HG03520 (cell line): ENCODE measurements at regions not wholly inside any gene's neighbourhood (a gene's known extent, or its start where the extent isn't known, plus 50 kb on each side); places are given as distances from the start of the nearest gene placed in this dataset.

ENCODE experiments used
- ATAC-seq: cut with Tn5 transposase; IDR thresholded peaks from one replicate; pipeline ENCODE4 v1.9.1; 2021; ENCODE audit warnings: mild to moderate bottlenecking, moderate library complexity; ENCODE audit not compliant: unreplicated experiment

DNA sequence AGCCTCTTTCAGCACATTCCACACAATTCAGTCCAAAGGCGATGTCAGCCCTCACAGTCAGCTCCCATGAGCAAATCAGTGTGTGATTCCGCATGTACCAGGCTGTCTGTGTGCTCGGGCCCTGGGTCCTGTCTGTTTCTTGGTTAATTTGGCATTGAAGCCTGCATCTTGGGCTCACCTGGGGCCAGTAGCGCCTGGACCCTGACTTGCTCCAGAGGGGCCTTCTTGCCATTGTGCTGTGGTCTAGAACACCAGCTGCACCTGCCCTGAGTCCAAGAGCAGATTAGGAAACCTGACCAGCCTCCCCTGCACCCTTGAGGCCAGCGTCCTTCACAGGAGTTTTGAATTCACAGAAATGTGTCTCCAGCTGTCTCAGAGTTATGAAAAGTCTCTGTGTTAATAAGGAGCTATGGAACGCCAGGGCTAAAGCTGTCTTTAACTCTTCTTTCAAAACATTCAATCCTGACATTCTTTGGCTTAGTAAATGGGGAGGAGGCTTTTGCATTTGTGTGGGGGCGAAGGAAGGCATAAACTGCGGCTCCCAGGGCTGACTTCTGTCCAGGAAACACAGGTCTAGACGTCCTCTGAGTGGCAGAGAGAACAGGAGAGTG is 102.2 kb downstream of the ARF6 start:
- no peak for ATAC-seq

GRCh38 chr14:49997991-49998390 is 105.1 kb downstream of the ARF6 start:
- no peak for ATAC-seq

GRCh38 chr14:49999146-49999761 is 106.4 kb downstream of the ARF6 start:
- peak; percentile 39 for ATAC-seq

DNA sequence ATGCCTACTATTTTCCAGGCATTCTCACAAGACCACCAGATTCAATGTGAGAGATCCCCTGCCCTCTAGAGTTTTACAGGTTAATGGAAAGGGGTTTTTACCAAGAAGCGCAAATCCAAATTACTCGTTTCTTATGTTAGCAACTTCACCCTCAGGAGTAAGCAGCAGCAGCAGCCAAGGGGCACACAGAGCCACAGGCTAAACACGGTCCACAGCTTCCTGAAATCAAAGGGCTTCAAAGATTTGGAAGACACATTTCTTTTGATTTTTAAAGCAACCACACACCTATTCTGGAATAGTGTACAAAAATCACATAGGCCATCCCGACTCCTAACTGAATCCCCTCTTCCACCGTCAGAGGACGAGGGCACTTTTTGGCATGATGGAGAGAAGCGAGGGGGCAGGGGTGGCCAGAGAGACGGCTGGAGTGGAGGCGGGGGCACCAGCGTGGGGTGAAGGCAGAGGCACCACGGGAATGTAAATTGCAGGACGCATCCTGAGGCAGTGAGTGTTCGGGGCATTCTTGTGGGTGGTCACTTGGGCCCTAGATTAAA is 107.0 kb downstream of the ARF6 start:
- ATAC-seq = no peak

- ATAC-seq = no peak
Observed at GRCh38 chr14:50000380-50001150, 107.7 kb downstream of the ARF6 start.

- ATAC-seq = no peak
Observed at GRCh38 chr14:50001151-50001998, 108.5 kb downstream of the ARF6 start.

GRCh38 chr14:50001999-50002925 is 109.4 kb downstream of the ARF6 start:
- peak; percentile 20 for ATAC-seq

GRCh38 chr14:50002926-50003212 is 110.0 kb downstream of the ARF6 start:
- ATAC-seq = no peak

GRCh38 chr14:50003213-50004021 is 110.5 kb downstream of the ARF6 start:
- peak; percentile 39 for ATAC-seq

- ATAC-seq = no peak
Observed at GRCh38 chr14:50006141-50006540, 110.2 kb downstream of the VCPKMT start.

GRCh38 chr14:50007123-50007903 is 109.1 kb downstream of the VCPKMT start:
- no peak for ATAC-seq

- no peak for ATAC-seq
Observed at GRCh38 chr14:50008562-50008961, 107.8 kb downstream of the VCPKMT start.

DNA sequence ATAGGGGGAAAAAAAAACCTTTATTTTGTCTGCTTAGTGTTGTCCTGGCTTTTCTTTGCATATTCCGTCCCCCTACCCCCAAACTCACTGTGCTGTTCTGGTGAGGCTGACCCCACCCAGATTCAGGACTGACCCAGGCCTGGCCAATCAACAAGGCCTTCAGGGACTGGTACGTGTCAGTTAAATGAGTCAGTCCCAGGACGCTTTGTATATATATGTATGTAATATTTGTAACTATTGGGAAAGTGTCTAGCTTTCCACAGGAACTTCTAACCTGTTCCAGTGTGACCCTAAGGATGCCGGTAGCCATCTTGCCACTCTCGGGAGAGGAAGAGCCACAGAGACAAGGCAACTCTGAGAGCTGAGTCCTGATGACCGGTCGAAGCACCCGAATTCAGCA is 107.4 kb downstream of the VCPKMT start:
- no peak for ATAC-seq

DNA sequence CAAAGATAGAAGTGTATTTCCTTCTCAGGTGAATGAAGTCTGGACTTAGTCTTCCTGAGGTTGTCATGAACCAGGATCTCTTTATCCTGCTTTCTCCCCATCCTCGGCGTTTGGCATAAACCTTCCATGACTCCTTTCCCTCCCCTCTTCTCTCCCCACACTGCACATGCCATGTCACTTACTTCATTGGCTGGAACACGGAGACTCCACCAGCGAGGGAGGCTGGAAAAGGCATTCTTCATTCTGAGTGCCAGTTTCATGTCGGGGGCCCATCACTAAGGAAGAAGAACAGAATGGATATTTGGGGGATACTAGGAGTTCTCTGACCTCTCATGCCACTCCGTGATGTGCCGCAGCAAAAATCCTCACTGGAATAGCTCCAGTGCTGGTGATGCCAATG is 105.6 kb downstream of the VCPKMT start:
- ATAC-seq = no peak

GRCh38 chr14:50011242-50011641 is 105.1 kb downstream of the VCPKMT start:
- no peak for ATAC-seq

DNA sequence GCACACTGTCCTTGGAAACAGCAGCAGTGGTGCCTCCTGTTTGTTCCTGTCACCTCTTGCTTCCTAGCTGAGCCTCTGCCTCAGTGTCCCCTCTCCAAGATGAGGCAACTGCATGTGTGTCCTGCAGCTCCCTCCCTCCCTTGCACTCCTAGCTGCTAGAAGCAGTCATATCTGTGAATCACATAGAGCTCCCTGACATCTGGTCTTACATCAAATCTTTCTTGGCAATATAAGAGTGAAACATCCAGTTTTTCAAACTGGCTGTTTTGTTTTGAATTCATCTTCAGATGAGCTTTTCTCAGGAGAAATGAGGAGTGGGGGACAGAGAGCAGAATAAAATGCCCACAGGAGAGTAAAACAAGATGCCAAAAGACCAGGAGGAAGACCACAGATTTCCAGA is 103.7 kb downstream of the VCPKMT start:
- ATAC-seq = no peak

DNA sequence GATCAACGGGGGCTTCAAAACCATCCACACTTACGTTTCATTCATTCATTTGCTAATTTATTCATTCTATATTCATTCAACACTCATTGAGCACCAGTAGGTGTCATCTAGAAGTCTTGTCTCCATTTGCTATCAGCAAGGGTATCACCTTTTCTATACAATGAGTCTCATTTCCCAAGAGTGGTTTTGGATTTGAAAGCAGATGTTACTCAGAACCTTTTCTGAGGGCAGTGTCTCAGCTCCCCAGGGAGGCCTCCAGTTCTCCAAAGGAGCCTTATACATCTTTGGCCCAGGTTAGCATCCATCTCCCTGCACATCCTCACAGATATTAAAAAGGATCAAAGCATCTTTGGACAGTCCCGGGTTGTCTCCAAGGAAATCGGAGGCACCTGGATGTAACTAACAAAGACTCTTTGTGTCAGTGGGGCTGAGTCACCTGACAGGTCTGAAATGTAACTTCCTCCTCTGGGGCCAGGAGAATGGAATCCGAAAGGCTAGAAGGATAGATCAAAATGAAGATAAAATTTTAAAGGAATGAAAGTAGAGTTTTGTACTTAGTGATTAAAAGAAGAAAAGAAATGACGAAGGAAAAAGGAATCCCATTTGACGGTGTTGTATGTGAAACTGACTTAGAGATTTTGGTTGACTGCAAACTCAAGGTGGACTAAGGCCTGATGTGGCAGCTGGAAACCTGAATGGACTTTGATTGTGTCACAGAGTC is 103.0 kb downstream of the VCPKMT start:
- ATAC-seq = no peak

DNA sequence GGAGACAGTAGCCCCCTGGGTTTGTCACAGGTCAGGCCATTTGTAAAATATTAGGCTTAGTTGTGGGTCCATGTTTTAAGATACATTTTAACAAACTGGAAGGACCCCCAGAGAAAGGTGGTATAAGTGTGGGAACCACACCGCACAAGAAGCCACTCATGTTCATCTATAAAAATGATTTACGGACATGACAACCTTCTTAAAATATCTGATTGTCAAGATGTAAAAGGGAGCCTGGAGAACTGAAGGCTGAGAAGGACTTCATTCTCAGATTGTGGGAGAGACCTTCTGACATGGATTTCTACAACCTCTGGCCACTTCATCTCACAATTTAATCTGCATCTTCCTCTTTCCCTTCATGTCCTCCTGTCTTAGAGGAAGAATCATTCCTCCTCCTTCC is 102.4 kb downstream of the VCPKMT start:
- ATAC-seq = no peak
